Vagina (tissue), 2 donors: ENCODE measurements at regions not wholly inside any gene's neighbourhood (a gene's known extent, or its start where the extent isn't known, plus 50 kb on each side); places are given as distances from the start of the nearest gene placed in this dataset.

Source experiments
- CTCF ChIP-seq, 3 experiments: fragments of 450-650 bp in 2 of 3; fragments of 200-600 bp in 1 of 3; sonication (generic) in 1 of 3; IDR thresholded peaks; one replicate each; pipeline ENCODE4 v1.5.1; 2017 to 2019; ENCODE audit warnings: antibody characterized with exemption in 3 of 3, mild to moderate bottlenecking in 2 of 3, moderate library complexity in 2 of 3
- POLR2A ChIP-seq, 2 donors: fragments of 450-650 bp; IDR thresholded peaks; one replicate each; pipeline ENCODE4 v1.6.1; 2017; ENCODE audit warnings: antibody characterized with exemption in 2 of 2, mild to moderate bottlenecking in 2 of 2, moderate library complexity in 2 of 2

DNA sequence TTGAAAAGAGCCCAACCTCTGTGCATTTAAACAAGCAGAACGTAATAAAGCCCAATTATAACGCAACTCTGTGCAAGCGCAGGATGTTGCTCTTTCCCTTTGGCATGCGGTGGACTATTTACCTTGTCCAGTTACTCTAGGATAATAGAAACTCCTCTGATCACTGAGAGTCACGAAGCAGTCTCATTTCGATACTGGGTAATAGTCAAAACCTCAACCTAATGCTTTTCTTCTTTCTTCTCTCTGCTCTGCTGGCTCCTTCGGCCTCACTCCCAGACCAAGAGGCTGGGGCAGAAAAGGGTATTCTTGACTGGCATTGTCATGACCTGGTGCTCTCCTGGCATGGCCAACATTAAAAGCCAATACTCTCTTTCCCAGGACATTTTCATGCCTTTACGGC lies 89.7 kb upstream of the GCFC2 start:
- no peak for TF ChIP-seq CTCF (IDR thresholded peaks at IDR 0.05)
- TF ChIP-seq POLR2A (IDR thresholded peaks at IDR 0.05): no peak
